ENCODE measurements at regions not wholly inside any gene's neighbourhood (a gene's known extent, or its start where the extent isn't known, plus 50 kb on each side); places are given as distances from the start of the nearest gene placed in this dataset.

- TF ChIP-seq CTCF (conservative IDR thresholded peaks at IDR 0.05; ENCODE audit: low read depth, low read length) (no peak), EZH2 (IDR thresholded peaks at IDR 0.05; ENCODE audit: borderline replicate concordance, low read depth, low read length, poor library complexity, severe bottlenecking) (no peak)
Measured at GRCh38 chr4:136219592-136220125, 1312.6 kb downstream of the PCDH18 start.

All from A673 (cell line).